ENCODE measurements at regions not wholly inside any gene's neighbourhood (a gene's known extent, or its start where the extent isn't known, plus 50 kb on each side); places are given as distances from the start of the nearest gene placed in this dataset.

DNA sequence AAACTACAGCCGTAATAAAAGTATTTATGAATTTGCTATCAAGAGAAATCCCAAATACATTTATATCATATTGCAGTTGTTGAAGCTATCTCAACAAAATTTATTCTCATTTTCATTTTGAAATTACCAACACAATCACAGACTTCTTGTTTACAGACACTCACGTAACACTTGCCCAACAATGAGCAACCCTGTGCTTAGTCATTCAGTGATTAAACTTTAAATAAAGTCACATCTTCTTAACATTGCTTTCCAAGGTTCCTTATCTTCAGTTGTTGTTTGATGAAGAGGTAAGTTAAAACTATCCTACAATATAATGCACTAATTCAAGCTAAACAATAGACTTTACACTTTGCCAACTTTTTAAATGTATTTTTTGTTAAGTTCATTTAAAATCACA is 601.8 kb downstream of the SLC16A7 start:
- Histone ChIP-seq H3K9me3 (ENCODE audit: low read length) (no peaks in the 10 kb centered on the region), H2AFZ (ENCODE audit: low read length) (no peak overlapping the region), H3K4me1 (ENCODE audit: insufficient read depth, low read length, poor library complexity, severe bottlenecking) (no peaks in the 10 kb centered on the region), H3K9me2 (ENCODE audit: insufficient read depth, low read length) (no peaks in the 10 kb centered on the region), H3K27ac (ENCODE audit: low read depth, low read length, poor library complexity, severe bottlenecking) (no peak overlapping the region), H3K4me3 (ENCODE audit: low read depth, low read length, poor library complexity, severe bottlenecking) (no peak overlapping the region), H3K36me3 (ENCODE audit: insufficient read depth, low read length) (no peaks in the 10 kb centered on the region), H3K79me2 (ENCODE audit: insufficient read depth, low read depth, low read length) (no peaks in the 10 kb centered on the region), H4K20me1 (ENCODE audit: insufficient read depth, low read length) (no peaks in the 10 kb centered on the region), H3K4me2 (ENCODE audit: low read length) (no peak overlapping the region)
- ChIA-PET CTCF (ENCODE audit: unreplicated experiment) (no interaction called here), POLR2A (interaction anchor here (0.6 to 1.0 kb wide), 3 partner anchors 8 to 229 kb away, joined by 3 to 4 read pairs (median 4); no protein-coding TSS in a partner anchor)
- TF ChIP-seq EZH2phosphoT487 (IDR thresholded peaks at IDR 0.05; ENCODE audit: borderline replicate concordance, low read depth, low read length) = no peak
- TF ChIP-seq, protein P1, sequence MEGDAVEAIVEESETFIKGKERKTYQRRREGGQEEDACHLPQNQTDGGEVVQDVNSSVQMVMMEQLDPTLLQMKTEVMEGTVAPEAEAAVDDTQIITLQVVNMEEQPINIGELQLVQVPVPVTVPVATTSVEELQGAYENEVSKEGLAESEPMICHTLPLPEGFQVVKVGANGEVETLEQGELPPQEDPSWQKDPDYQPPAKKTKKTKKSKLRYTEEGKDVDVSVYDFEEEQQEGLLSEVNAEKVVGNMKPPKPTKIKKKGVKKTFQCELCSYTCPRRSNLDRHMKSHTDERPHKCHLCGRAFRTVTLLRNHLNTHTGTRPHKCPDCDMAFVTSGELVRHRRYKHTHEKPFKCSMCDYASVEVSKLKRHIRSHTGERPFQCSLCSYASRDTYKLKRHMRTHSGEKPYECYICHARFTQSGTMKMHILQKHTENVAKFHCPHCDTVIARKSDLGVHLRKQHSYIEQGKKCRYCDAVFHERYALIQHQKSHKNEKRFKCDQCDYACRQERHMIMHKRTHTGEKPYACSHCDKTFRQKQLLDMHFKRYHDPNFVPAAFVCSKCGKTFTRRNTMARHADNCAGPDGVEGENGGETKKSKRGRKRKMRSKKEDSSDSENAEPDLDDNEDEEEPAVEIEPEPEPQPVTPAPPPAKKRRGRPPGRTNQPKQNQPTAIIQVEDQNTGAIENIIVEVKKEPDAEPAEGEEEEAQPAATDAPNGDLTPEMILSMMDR (conservative IDR thresholded peaks at IDR 0.05; ENCODE audit: low read length) = no peak
- intact Hi-C loops (cut with micrococcal nuclease; ENCODE audit: unreplicated experiment) = no loop called here
- no TSS peak for BruUV-seq (replicated peaks)
- no peak for DNase-seq (ENCODE audit: low spot score)

DNA sequence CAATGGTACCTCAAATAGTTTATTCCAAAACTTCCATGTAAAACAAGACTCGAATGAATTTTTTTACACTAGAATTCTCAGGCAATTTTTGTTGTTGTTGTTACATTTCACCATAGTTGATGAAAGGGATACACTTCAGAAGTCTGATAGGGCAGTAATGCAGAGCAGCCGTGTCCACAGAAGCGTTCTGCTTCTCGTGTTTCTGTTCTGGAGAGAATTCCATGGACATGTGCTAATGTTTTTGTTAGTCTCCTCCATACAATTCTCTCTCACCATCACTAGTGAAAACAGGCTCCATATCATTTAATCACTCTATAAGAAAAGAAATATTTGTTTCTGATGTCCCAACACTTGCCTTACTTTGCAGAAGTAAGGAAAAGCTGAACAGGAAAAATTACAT is 606.1 kb downstream of the SLC16A7 start:
- Histone ChIP-seq H3K4me3 (ENCODE audit: low read depth, low read length, poor library complexity, severe bottlenecking) (no peak overlapping the region), H3K27ac (ENCODE audit: low read depth, low read length, poor library complexity, severe bottlenecking) (no peak overlapping the region), H3K4me2 (ENCODE audit: low read length) (no peak overlapping the region), H4K20me1 (ENCODE audit: insufficient read depth, low read length) (no peaks in the 10 kb centered on the region), H3K9me3 (ENCODE audit: low read length) (no peaks in the 10 kb centered on the region), H3K36me3 (ENCODE audit: insufficient read depth, low read length) (no peaks in the 10 kb centered on the region), H3K4me1 (ENCODE audit: insufficient read depth, low read length, poor library complexity, severe bottlenecking) (no peaks in the 10 kb centered on the region), H3K9me2 (ENCODE audit: insufficient read depth, low read length) (no peaks in the 10 kb centered on the region), H2AFZ (ENCODE audit: low read length) (no peak overlapping the region), H3K79me2 (ENCODE audit: insufficient read depth, low read depth, low read length) (no peaks in the 10 kb centered on the region)
- intact Hi-C loops (cut with micrococcal nuclease; ENCODE audit: unreplicated experiment) = no loop called here
- ChIA-PET CTCF (ENCODE audit: unreplicated experiment) (no interaction called here), POLR2A (no interaction called here)
- no peak for TF ChIP-seq EZH2phosphoT487 (IDR thresholded peaks at IDR 0.05; ENCODE audit: borderline replicate concordance, low read depth, low read length)
- TF ChIP-seq, protein P1 (conservative IDR thresholded peaks at IDR 0.05; ENCODE audit: low read length) = no peak
- no peak for DNase-seq (ENCODE audit: low spot score)
- BruUV-seq (replicated peaks) = no TSS peak

DNA sequence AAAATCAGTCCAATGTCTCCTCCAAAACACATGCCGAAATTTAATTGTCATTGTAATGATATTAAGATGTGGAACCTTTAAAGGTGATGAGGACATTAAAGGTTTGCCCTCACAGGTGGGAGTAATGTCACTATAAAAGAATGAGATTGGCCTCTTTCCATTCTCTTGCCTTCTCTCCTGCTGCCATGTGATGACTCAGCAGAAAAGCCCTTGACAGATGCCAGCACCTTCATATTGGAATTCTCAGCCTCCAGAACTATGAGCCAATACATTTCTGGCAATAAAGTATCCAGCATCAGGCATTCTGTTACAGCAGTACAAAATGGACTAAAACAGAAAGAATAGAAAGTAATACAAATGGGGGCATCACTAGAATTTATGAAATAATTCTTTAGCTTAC is 609.7 kb downstream of the SLC16A7 start:
- H3K9me2 ChIP-seq (ENCODE audit: insufficient read depth, low read length) = no peaks in the 10 kb centered on the region
- no TSS peak for BruUV-seq (replicated peaks)
- ChIA-PET CTCF (ENCODE audit: unreplicated experiment) (no interaction called here), POLR2A (no interaction called here)
- no peak for DNase-seq (ENCODE audit: low spot score)
- no peak overlapping the region for H2AFZ ChIP-seq (ENCODE audit: low read length)
- H3K4me3 ChIP-seq (ENCODE audit: low read depth, low read length, poor library complexity, severe bottlenecking) = no peak overlapping the region
- no peaks in the 10 kb centered on the region for H3K9me3 ChIP-seq (ENCODE audit: low read length)
- H4K20me1 ChIP-seq (ENCODE audit: insufficient read depth, low read length) = no peaks in the 10 kb centered on the region
- H3K4me2 ChIP-seq (ENCODE audit: low read length) = no peak overlapping the region
- no peaks in the 10 kb centered on the region for H3K36me3 ChIP-seq (ENCODE audit: insufficient read depth, low read length)
- intact Hi-C loops (cut with micrococcal nuclease; ENCODE audit: unreplicated experiment) = no loop called here
- TF ChIP-seq EZH2phosphoT487 (IDR thresholded peaks at IDR 0.05; ENCODE audit: borderline replicate concordance, low read depth, low read length) = no peak
- TF ChIP-seq, protein P1 (conservative IDR thresholded peaks at IDR 0.05; ENCODE audit: low read length) = no peak
- no peaks in the 10 kb centered on the region for H3K4me1 ChIP-seq (ENCODE audit: insufficient read depth, low read length, poor library complexity, severe bottlenecking)
- no peak overlapping the region for H3K27ac ChIP-seq (ENCODE audit: low read depth, low read length, poor library complexity, severe bottlenecking)
- no peaks in the 10 kb centered on the region for H3K79me2 ChIP-seq (ENCODE audit: insufficient read depth, low read depth, low read length)

Measured in OCI-LY7 (cell line).